A204.1 (cell line): ENCODE measurements at regions not wholly inside any gene's neighbourhood (a gene's known extent, or its start where the extent isn't known, plus 50 kb on each side); places are given as distances from the start of the nearest gene placed in this dataset.
A peak's percentile ranks its signal among the peaks of the same experiment; 100 is the strongest.

ENCODE experiments used
- FAIRE-seq: peaks from 2 replicates; lab custom pipeline; 2012; peaks lifted over from hg19 to GRCh38; lab: Jason Lieb, UNC

GRCh38 chr21:16587141-16587581 lies 857.4 kb downstream of the USP25 start:
- FAIRE-seq: no peak

- peak; percentile 53 for FAIRE-seq
Observed at GRCh38 chr21:16587681-16588375, 858.0 kb downstream of the USP25 start.

GRCh38 chr21:16588433-16588860 lies 858.7 kb downstream of the USP25 start:
- no peak for FAIRE-seq

GRCh38 chr21:16589006-16589898 lies 859.5 kb downstream of the USP25 start:
- no peak for FAIRE-seq

- FAIRE-seq: no peak
Observed at GRCh38 chr21:16590186-16590585, 860.4 kb downstream of the USP25 start.

GRCh38 chr21:16590641-16591292 lies 861.0 kb downstream of the USP25 start:
- FAIRE-seq: no peak

- no peak for FAIRE-seq
Observed at GRCh38 chr21:16592381-16592780, 862.6 kb downstream of the USP25 start.

- FAIRE-seq: no peak
Observed at GRCh38 chr21:16594191-16594590, 864.4 kb downstream of the USP25 start.

GRCh38 chr21:16596369-16596768 lies 866.6 kb downstream of the USP25 start:
- no peak for FAIRE-seq

GRCh38 chr21:16597753-16598152 lies 868.0 kb downstream of the USP25 start:
- no peak for FAIRE-seq

GRCh38 chr21:16605597-16605996 lies 875.8 kb downstream of the USP25 start:
- no peak for FAIRE-seq

- no peak for FAIRE-seq
Observed at GRCh38 chr21:16606271-16606670, 876.5 kb downstream of the USP25 start.

- no peak for FAIRE-seq
Observed at GRCh38 chr21:16608209-16608830, 878.5 kb downstream of the USP25 start.

GRCh38 chr21:16619281-16619680 lies 889.5 kb downstream of the USP25 start:
- peak; percentile 3 for FAIRE-seq

- FAIRE-seq: no peak
Observed at GRCh38 chr21:16620786-16621320, 891.1 kb downstream of the USP25 start.

GRCh38 chr21:16624479-16625118 lies 888.2 kb upstream of the CXADR start:
- no peak for FAIRE-seq

GRCh38 chr21:16625491-16625890 lies 887.4 kb upstream of the CXADR start:
- FAIRE-seq: peak; percentile 61

- no peak for FAIRE-seq
Observed at GRCh38 chr21:16633831-16634459, 878.9 kb upstream of the CXADR start.

- FAIRE-seq: no peak
Observed at GRCh38 chr21:16634515-16634914, 878.3 kb upstream of the CXADR start.

GRCh38 chr21:16640297-16641027 lies 872.4 kb upstream of the CXADR start:
- FAIRE-seq: no peak
